ENCODE measurements at regions not wholly inside any gene's neighbourhood (a gene's known extent, or its start where the extent isn't known, plus 50 kb on each side); places are given as distances from the start of the nearest gene placed in this dataset.

DNA sequence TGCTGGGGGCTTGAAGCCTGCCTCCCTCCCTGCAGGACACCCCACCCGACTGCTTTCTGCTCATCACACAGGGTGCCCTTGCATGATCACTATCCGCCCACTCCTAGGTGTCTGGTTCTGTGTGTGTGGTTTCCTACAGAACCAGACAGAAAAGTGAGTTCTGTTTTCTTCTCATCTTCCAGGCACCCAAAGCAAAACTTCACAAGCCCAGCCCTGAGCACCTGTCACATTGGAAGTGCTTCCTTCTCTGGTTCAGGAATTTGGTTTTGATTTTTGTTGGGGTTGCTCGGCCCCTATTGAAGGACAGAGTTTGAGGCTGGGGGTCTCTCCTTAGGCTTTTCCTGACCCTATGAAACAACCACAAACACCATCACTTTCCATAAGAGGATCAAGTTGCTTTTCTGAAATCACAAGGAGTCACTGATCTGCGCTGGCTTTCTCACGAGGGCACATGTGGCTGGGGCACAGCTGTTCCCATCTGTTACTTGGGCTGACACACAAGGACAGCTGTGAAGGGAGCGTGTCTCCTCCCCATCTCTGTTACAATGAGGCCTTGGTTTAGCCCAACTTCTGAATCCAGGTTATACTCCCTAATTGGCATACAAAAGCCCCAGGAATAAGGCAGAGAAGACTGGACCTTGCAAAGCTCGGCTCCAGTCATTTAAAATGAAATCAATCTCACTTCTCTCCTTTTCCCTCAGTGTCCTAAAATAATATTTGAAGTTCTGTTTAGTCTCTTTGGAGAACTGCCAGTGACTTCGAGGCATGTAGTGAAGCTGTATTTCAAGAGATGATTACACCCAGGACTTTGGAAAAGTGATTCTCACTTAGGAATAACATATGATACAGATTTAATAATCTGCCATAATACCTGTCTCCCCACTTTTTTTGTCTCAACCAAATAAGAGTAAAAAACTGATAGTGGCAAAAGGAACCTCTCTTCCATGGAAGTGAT, 213.1 kb upstream of the GAS1 start:
- TF ChIP-seq POLR2A (IDR thresholded peaks at IDR 0.05; ENCODE audit: low read length): no peak
- TF ChIP-seq GATA1 (IDR thresholded peaks at IDR 0.05; ENCODE audit: low read depth, low read length): no peak
